MM.1S (cell line): ENCODE measurements at regions not wholly inside any gene's neighbourhood (a gene's known extent, or its start where the extent isn't known, plus 50 kb on each side); places are given as distances from the start of the nearest gene placed in this dataset.

ENCODE experiments used
- DNase-seq: peaks from one replicate; pipeline ENCODE4 v3.0.0-alpha.2; 2015
- H2AFZ ChIP-seq: fragments of 300-600 bp; sonication (generic); 2 replicates; pipeline ENCODE4 v1.6.0; 2016; ENCODE audit warnings: antibody characterized with exemption, low read length
- H3F3A ChIP-seq: fragments of 300-600 bp; sonication (generic); 2 replicates; pipeline ENCODE4 v1.6.1; 2016; ENCODE audit warnings: mild to moderate bottlenecking, antibody characterized with exemption, low read length, moderate library complexity, mixed read lengths; ENCODE audit not compliant: insufficient read depth
- H3K27ac ChIP-seq: fragments of 300-600 bp; sonication (generic); 2 replicates; pipeline ENCODE4 v1.5.1; 2016; ENCODE audit warnings: mild to moderate bottlenecking, low read length
- H3K27me3 ChIP-seq: fragments of 300-600 bp; sonication (generic); replicated peaks from 2 replicates; pipeline ENCODE4 v1.6.0; 2016; ENCODE audit warnings: low read length; ENCODE audit not compliant: insufficient read depth
- H3K36me3 ChIP-seq: fragments of 300-600 bp; sonication (generic); replicated peaks from 2 replicates; pipeline ENCODE4 v1.6.1; 2016; ENCODE audit warnings: mild to moderate bottlenecking, low read length, mixed read lengths; ENCODE audit not compliant: insufficient read depth
- H3K4me1 ChIP-seq: fragments of 300-600 bp; sonication (generic); 2 replicates; pipeline ENCODE4 v1.6.1; 2016; ENCODE audit warnings: low read length, mixed read lengths
- H3K4me2 ChIP-seq: fragments of 300-600 bp; sonication (generic); 2 replicates; pipeline ENCODE4 v1.6.0; 2016; ENCODE audit warnings: low read depth, low read length
- H3K4me3 ChIP-seq: fragments of 300-600 bp; sonication (generic); 2 replicates; pipeline ENCODE4 v1.5.1; 2016; ENCODE audit warnings: low read length, mixed read lengths
- H3K79me2 ChIP-seq: fragments of 300-600 bp; sonication (generic); 2 replicates; pipeline ENCODE4 v1.6.1; 2016; ENCODE audit warnings: mixed run types, low read length, mixed read lengths
- H3K9ac ChIP-seq: fragments of 300-600 bp; sonication (generic); 2 replicates; pipeline ENCODE4 v1.6.1; 2016; ENCODE audit warnings: low read length, mixed read lengths
- H3K9me2 ChIP-seq: fragments of 300-600 bp; sonication (generic); replicated peaks from 2 replicates; pipeline ENCODE4 v1.6.1; 2016; ENCODE audit warnings: mild to moderate bottlenecking, low read length, mixed read lengths; ENCODE audit not compliant: insufficient read depth
- H3K9me3 ChIP-seq: fragments of 300-600 bp; sonication (generic); replicated peaks from 2 replicates; pipeline ENCODE4 v1.6.1; 2016; ENCODE audit warnings: mild to moderate bottlenecking, low read length, mixed read lengths; ENCODE audit not compliant: insufficient read depth
- H4K20me1 ChIP-seq: fragments of 300-600 bp; sonication (generic); 2 replicates; pipeline ENCODE4 v1.6.1; 2016; ENCODE audit warnings: mild to moderate bottlenecking, low read length, moderate library complexity, mixed read lengths; ENCODE audit not compliant: insufficient read depth
- EZH2 ChIP-seq: fragments of 300-600 bp; sonication (generic); optimal IDR thresholded peaks from 2 replicates; pipeline ENCODE3; 2017; ENCODE audit warnings: low read depth, mild to moderate bottlenecking, antibody characterized with exemption, low read length, mixed read lengths
- EZH2phosphoT487 ChIP-seq: fragments of 300-600 bp; sonication (generic); IDR thresholded peaks from 2 replicates; pipeline ENCODE4 v1.6.1; 2018; ENCODE audit warnings: antibody characterized with exemption, low read length
- TF ChIP-seq, protein P1 (sequence below): fragments of 300-600 bp; sonication (generic); IDR thresholded peaks from 2 replicates; pipeline ENCODE4 v1.5.1; 2016; ENCODE audit warnings: antibody characterized with exemption, low read length, mixed read lengths

DNA sequence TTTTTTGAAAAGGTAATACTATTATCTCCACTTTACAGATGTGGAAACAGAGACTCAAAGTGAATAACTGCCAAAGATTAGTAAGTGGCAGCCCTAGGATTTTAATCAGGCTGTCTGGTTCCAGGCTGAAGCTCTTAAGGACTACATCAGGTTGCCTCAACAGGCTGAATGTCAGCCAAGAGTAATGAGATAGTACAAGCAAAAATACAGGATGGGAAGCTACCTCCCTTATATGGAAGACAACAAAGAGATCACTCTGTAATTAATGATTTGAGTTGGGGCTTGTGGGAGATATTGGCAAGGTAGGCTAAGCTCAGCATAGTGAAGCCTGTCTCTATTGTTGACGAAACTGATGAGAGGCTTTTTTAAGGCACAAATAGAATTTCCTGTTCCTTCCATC is 323.1 kb downstream of the KCNJ3 start:
- H3K79me2 ChIP-seq: no peaks in the 10 kb centered on the region
- no peak overlapping the region for H2AFZ ChIP-seq
- H3K9me2 ChIP-seq: no peaks in the 10 kb centered on the region
- H3K27ac ChIP-seq: no peak overlapping the region
- TF ChIP-seq, protein P1, sequence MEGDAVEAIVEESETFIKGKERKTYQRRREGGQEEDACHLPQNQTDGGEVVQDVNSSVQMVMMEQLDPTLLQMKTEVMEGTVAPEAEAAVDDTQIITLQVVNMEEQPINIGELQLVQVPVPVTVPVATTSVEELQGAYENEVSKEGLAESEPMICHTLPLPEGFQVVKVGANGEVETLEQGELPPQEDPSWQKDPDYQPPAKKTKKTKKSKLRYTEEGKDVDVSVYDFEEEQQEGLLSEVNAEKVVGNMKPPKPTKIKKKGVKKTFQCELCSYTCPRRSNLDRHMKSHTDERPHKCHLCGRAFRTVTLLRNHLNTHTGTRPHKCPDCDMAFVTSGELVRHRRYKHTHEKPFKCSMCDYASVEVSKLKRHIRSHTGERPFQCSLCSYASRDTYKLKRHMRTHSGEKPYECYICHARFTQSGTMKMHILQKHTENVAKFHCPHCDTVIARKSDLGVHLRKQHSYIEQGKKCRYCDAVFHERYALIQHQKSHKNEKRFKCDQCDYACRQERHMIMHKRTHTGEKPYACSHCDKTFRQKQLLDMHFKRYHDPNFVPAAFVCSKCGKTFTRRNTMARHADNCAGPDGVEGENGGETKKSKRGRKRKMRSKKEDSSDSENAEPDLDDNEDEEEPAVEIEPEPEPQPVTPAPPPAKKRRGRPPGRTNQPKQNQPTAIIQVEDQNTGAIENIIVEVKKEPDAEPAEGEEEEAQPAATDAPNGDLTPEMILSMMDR: no peak
- no peak for TF ChIP-seq EZH2phosphoT487
- TF ChIP-seq EZH2: no peak
- H3K9ac ChIP-seq: no peak overlapping the region
- no peak overlapping the region for H3K4me2 ChIP-seq
- no peak for DNase-seq
- H3K4me3 ChIP-seq: no peak overlapping the region
- no peaks in the 10 kb centered on the region for H3K4me1 ChIP-seq
- H3F3A ChIP-seq: no peaks in the 10 kb centered on the region
- H4K20me1 ChIP-seq: no peaks in the 10 kb centered on the region
- H3K9me3 ChIP-seq: no peaks in the 10 kb centered on the region
- H3K27me3 ChIP-seq: no peaks in the 10 kb centered on the region
- H3K36me3 ChIP-seq: no peaks in the 10 kb centered on the region

DNA sequence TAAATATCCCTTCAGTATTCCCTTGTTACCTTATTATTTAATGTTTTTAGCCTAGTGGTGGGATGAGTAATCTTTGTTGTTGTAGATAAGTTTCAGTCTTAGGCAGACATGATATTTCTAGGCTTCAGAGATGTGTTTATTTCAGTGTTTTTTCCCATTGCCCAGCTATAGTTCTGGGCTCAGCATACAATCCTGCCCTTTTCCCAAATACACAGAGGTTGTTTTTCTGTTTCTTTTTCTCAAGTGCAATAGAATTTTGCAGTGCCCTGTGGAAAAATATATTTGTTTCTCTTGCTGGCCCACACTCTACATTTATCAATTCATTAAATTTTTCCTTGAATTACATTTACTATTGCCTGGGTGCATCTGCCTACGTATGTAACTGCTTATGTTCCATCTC is 321.8 kb downstream of the KCNJ3 start:
- H3K36me3 ChIP-seq: no peaks in the 10 kb centered on the region
- H3F3A ChIP-seq: no peaks in the 10 kb centered on the region
- H3K4me3 ChIP-seq: no peak overlapping the region
- H2AFZ ChIP-seq: no peak overlapping the region
- no peak overlapping the region for H3K27ac ChIP-seq
- TF ChIP-seq EZH2 (no peak), EZH2phosphoT487 (no peak)
- TF ChIP-seq, protein P1: no peak
- H3K79me2 ChIP-seq: no peaks in the 10 kb centered on the region
- no peaks in the 10 kb centered on the region for H3K9me3 ChIP-seq
- H3K27me3 ChIP-seq: no peaks in the 10 kb centered on the region
- no peaks in the 10 kb centered on the region for H4K20me1 ChIP-seq
- no peaks in the 10 kb centered on the region for H3K9me2 ChIP-seq
- no peak overlapping the region for H3K4me2 ChIP-seq
- H3K4me1 ChIP-seq: no peaks in the 10 kb centered on the region
- DNase-seq: no peak
- no peak overlapping the region for H3K9ac ChIP-seq

DNA sequence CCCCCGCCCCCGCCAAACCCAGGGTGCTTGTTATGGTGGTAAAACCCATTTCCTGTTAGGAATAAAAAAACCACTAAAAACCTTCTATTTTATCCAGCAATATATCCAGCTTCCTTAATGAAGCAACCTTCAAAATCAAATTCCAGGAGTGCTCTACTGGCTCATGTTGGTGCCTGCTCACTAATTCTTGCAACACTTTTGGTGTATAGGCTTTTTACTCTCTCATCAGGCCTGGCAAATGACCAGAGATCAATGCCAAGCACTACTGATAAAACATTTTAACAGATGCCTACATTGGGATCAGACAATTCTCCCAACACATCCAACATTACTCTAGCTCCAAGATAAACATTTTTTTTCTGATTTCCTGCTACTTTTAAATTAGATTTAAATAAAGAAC is 312.4 kb downstream of the KCNJ3 start:
- no peaks in the 10 kb centered on the region; the same call in 1 of the 2 replicates for H3K9me2 ChIP-seq
- no peaks in the 10 kb centered on the region for H3K27me3 ChIP-seq
- no peak for DNase-seq
- H3K36me3 ChIP-seq: no peaks in the 10 kb centered on the region
- H3F3A ChIP-seq: no peaks in the 10 kb centered on the region
- no peak overlapping the region for H3K9ac ChIP-seq
- TF ChIP-seq EZH2phosphoT487 (no peak), EZH2 (no peak)
- TF ChIP-seq, protein P1: no peak
- no peak overlapping the region for H2AFZ ChIP-seq
- H3K9me3 ChIP-seq: no peaks in the 10 kb centered on the region
- H4K20me1 ChIP-seq: no peaks in the 10 kb centered on the region
- H3K79me2 ChIP-seq: no peaks in the 10 kb centered on the region
- no peak overlapping the region for H3K4me2 ChIP-seq
- no peaks in the 10 kb centered on the region for H3K4me1 ChIP-seq
- no peak overlapping the region for H3K27ac ChIP-seq
- no peak overlapping the region for H3K4me3 ChIP-seq
